ENCODE measurements at regions not wholly inside any gene's neighbourhood (a gene's known extent, or its start where the extent isn't known, plus 50 kb on each side); places are given as distances from the start of the nearest gene placed in this dataset.

- TF ChIP-seq CTCF (IDR thresholded peaks at IDR 0.05) (no peak), POLR2A (IDR thresholded peaks at IDR 0.05) (no peak)
Measured at GRCh38 chrX:134180601-134181274, 56.2 kb upstream of the CCDC160 start.
